ENCODE measurements at regions not wholly inside any gene's neighbourhood (a gene's known extent, or its start where the extent isn't known, plus 50 kb on each side); places are given as distances from the start of the nearest gene placed in this dataset.

DNA sequence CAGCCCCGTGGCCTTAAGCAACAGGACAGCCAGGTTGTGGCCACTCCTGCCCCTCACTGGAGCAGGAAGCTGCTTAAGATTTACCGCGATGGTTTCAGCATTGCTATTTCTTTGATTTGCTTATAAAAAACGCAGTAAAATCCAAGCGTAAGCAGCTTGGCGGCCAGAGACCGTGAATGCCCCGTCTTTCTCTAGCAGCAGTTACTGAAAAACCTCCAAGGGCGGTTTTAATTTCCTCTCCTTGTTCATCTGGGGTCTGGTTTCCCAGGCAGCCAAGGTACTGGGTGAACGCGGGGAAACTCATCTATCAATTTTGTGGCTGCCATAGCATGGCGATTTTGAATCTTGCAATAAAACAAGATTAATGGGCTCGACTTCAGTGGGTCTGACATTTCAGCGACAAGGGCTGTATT is 130.3 kb downstream of the MINAR1 start:
- DNase-seq (ENCODE audit: low read depth in 1 of 2, low spot score in 2 of 2) = no peak
- H3K79me1 ChIP-seq (ENCODE audit: low read depth, low read length) = no peaks in the 10 kb centered on the region
- H3K56ac ChIP-seq (replicated peaks; ENCODE audit: insufficient read length, low read depth, low read length) = no peak overlapping the region
- H2AFZ ChIP-seq (ENCODE audit: low read length) = peak overlapping the region; percentile 48; the same call in 1 of the 2 replicates
- no peak overlapping the region for H2AK5ac ChIP-seq (ENCODE audit: low read depth, low read length)
- 91% methylated on average over 14 of the region's 14 CpGs; no CpG with 5 or more reads in 1 of the 2 experiments for WGBS, 2 experiments (ENCODE audit: extremely low coverage in 1 of 2, insufficient coverage in 1 of 2, insufficient read length in 1 of 2, insufficient replicate concordance in 2 of 2, low coverage in 1 of 2, low lambda C conversion rate in 2 of 2, missing lambda C conversion rate in 1 of 2)
- H4K8ac ChIP-seq (ENCODE audit: extremely low read depth, insufficient read depth, low read length) = no peak overlapping the region
- no peak for FAIRE-seq
- H3K23ac ChIP-seq (ENCODE audit: insufficient read length) = no peak overlapping the region
- no peak overlapping the region for H2BK20ac ChIP-seq (ENCODE audit: low read length)
- H2BK12ac ChIP-seq (ENCODE audit: low read depth, low read length) = no peak overlapping the region
- ChIA-PET CTCF (ENCODE audit: partially characterized antibody) (no interaction called here), POLR2A (ENCODE audit: partially characterized antibody) (no interaction called here)
- no peaks in the 10 kb centered on the region for H3K36me3 ChIP-seq (ENCODE audit: control insufficient read depth in 2 of 4, insufficient read depth in 4 of 4, low read length in 3 of 4)
- H3K4me2 ChIP-seq (ENCODE audit: insufficient read depth in 1 of 2, low read depth in 2 of 2, low read length in 2 of 2) = no peak overlapping the region
- H3K9ac ChIP-seq (replicated peaks in 1 of 4; ENCODE audit: extremely low read depth in 1 of 4, low read depth in 3 of 4, low read length in 3 of 4) = no peak overlapping the region
- H3K23me2 ChIP-seq (ENCODE audit: low read depth, low read length) = no peaks in the 10 kb centered on the region
- H3K27ac ChIP-seq (ENCODE audit: low read depth, low read length) = no peak overlapping the region
- H4K91ac ChIP-seq (replicated peaks; ENCODE audit: insufficient read length, low read length) = no peak overlapping the region
- no peaks in the 10 kb centered on the region for H4K20me1 ChIP-seq (replicated peaks in 1 of 2; ENCODE audit: control insufficient read depth in 1 of 2, insufficient read depth in 2 of 2, low read length in 2 of 2)
- no peak overlapping the region for H4K5ac ChIP-seq (ENCODE audit: insufficient read length, low read depth, low read length)
- no peak overlapping the region for H3K4me3 ChIP-seq (ENCODE audit: extremely low read depth in 1 of 4, insufficient read depth in 2 of 4, low read depth in 3 of 4, low read length in 4 of 4)
- H3K4ac ChIP-seq (replicated peaks; ENCODE audit: insufficient read length, low read depth, low read length) = no peak overlapping the region
- no peak overlapping the region for H3K14ac ChIP-seq (ENCODE audit: insufficient read length)
- no peak overlapping the region for H3K18ac ChIP-seq (ENCODE audit: extremely low read depth, low read length)
- H2BK5ac ChIP-seq (ENCODE audit: low read depth, low read length) = no peak overlapping the region
- H3K79me2 ChIP-seq (ENCODE audit: control insufficient read depth in 1 of 2, insufficient read depth in 2 of 2, low read length in 2 of 2) = no peaks in the 10 kb centered on the region
- H3K9me3 ChIP-seq (ENCODE audit: insufficient read depth in 2 of 2, low read depth in 1 of 2, low read length in 1 of 2) = no peaks in the 10 kb centered on the region
- no peak overlapping the region for H2BK120ac ChIP-seq (replicated peaks; ENCODE audit: low read depth, low read length)
- H3K27me3 ChIP-seq (replicated peaks in 1 of 4; ENCODE audit: control insufficient read depth in 3 of 4, extremely low read depth in 1 of 4, insufficient read depth in 3 of 4, low read length in 3 of 4) = peaks cover 0 to 2% (median 0%) of the 10 kb centered on the region in 4 experiments; a peak in 2 of 7 replicates
- H3K4me1 ChIP-seq (replicated peaks in 1 of 4; ENCODE audit: control insufficient read depth in 3 of 4, insufficient read depth in 4 of 4, low read length in 3 of 4) = no peaks in the 10 kb centered on the region
- H2BK15ac ChIP-seq (ENCODE audit: low read length) = no peak overlapping the region
- TF ChIP-seq SIRT6 (IDR thresholded peaks at IDR 0.05; ENCODE audit: low read length) (no peak), JUND (IDR thresholded peaks at IDR 0.05; ENCODE audit: low read length) (no peak), CREB1 (IDR thresholded peaks at IDR 0.05) (no peak), KDM5A (IDR thresholded peaks at IDR 0.05; ENCODE audit: low read length) (no peak), HDAC2 (IDR thresholded peaks at IDR 0.05; ENCODE audit: borderline replicate concordance in 1 of 2, low read depth in 2 of 2, low read length in 2 of 2) (no peak), SIN3A (conservative IDR thresholded peaks at IDR 0.05 in 1 of 2, IDR thresholded peaks at IDR 0.05 in 1 of 2; ENCODE audit: low read depth in 1 of 2, low read length in 2 of 2) (no peak), EZH2 (IDR thresholded peaks at IDR 0.05; ENCODE audit: low read depth, low read length, severe bottlenecking) (no peak), MAFK (IDR thresholded peaks at IDR 0.05; ENCODE audit: low read depth, low read length) (no peak), FOSL1 (IDR thresholded peaks at IDR 0.05; ENCODE audit: insufficient read depth, low read depth, low read length) (no peak), EGR1 (IDR thresholded peaks at IDR 0.05; ENCODE audit: borderline replicate concordance, low read depth, low read length) (no peak), RXRA (IDR thresholded peaks at IDR 0.05; ENCODE audit: insufficient read depth, low read depth, low read length) (no peak), SP4 (IDR thresholded peaks at IDR 0.05; ENCODE audit: low read length) (no peak)
- TF ChIP-seq, protein P1, sequence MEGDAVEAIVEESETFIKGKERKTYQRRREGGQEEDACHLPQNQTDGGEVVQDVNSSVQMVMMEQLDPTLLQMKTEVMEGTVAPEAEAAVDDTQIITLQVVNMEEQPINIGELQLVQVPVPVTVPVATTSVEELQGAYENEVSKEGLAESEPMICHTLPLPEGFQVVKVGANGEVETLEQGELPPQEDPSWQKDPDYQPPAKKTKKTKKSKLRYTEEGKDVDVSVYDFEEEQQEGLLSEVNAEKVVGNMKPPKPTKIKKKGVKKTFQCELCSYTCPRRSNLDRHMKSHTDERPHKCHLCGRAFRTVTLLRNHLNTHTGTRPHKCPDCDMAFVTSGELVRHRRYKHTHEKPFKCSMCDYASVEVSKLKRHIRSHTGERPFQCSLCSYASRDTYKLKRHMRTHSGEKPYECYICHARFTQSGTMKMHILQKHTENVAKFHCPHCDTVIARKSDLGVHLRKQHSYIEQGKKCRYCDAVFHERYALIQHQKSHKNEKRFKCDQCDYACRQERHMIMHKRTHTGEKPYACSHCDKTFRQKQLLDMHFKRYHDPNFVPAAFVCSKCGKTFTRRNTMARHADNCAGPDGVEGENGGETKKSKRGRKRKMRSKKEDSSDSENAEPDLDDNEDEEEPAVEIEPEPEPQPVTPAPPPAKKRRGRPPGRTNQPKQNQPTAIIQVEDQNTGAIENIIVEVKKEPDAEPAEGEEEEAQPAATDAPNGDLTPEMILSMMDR (IDR thresholded peaks at IDR 0.05; ENCODE audit: control extremely low read depth in 1 of 3, insufficient read depth in 1 of 3, low read depth in 1 of 3, low read length in 3 of 3) = no peak

Measured in H1 (cell line).